Hematopoietic multipotent progenitor cell treated with erythropoietin and hydrocortisone succinate and interleukin-3 and kit ligand, for 4 days (in vitro differentiated cells): ENCODE measurements at regions not wholly inside any gene's neighbourhood (a gene's known extent, or its start where the extent isn't known, plus 50 kb on each side); places are given as distances from the start of the nearest gene placed in this dataset.
"Not testable (repeated sequence)": the region's sequence is repeated elsewhere in the genome, so short reads cannot be mapped to it uniquely, and the experiment has no call there.

ENCODE experiments used
- DNase-seq: peaks from one replicate; pipeline ENCODE4 v3.0.0-alpha.2; 2015

GRCh38 chr20:29687438-29687837, 1570.0 kb upstream of the DEFB115 start:
- no peak for DNase-seq

- DNase-seq = no peak
Observed at GRCh38 chr20:29689411-29690225, 1567.8 kb upstream of the DEFB115 start.

- no peak for DNase-seq
Observed at GRCh38 chr20:29690274-29690673, 1567.2 kb upstream of the DEFB115 start.

GRCh38 chr20:29740601-29740950, 1516.9 kb upstream of the DEFB115 start:
- no peak for DNase-seq

- no peak for DNase-seq
Observed at GRCh38 chr20:29740951-29741593, 1516.4 kb upstream of the DEFB115 start.

GRCh38 chr20:29741594-29741893, 1515.9 kb upstream of the DEFB115 start:
- DNase-seq = no peak

- DNase-seq = no peak
Observed at GRCh38 chr20:29741894-29742698, 1515.4 kb upstream of the DEFB115 start.

- no peak for DNase-seq
Observed at GRCh38 chr20:29742699-29743100, 1514.8 kb upstream of the DEFB115 start.

- no peak for DNase-seq
Observed at GRCh38 chr20:29743101-29743931, 1514.1 kb upstream of the DEFB115 start.

- no peak for DNase-seq
Observed at GRCh38 chr20:29744071-29744470, 1513.4 kb upstream of the DEFB115 start.

GRCh38 chr20:29745534-29746245, 1511.8 kb upstream of the DEFB115 start:
- not testable (repeated sequence) for DNase-seq

- DNase-seq = no peak
Observed at GRCh38 chr20:29750268-29750899, 1507.1 kb upstream of the DEFB115 start.

GRCh38 chr20:29752644-29753425, 1504.6 kb upstream of the DEFB115 start:
- not testable (repeated sequence) for DNase-seq

- DNase-seq = not testable (repeated sequence)
Observed at GRCh38 chr20:29753426-29753746, 1504.1 kb upstream of the DEFB115 start.

- DNase-seq = not testable (repeated sequence)
Observed at GRCh38 chr20:29753879-29754278, 1503.6 kb upstream of the DEFB115 start.

GRCh38 chr20:29755854-29756498, 1501.5 kb upstream of the DEFB115 start:
- DNase-seq = not testable (repeated sequence)

GRCh38 chr20:29756664-29757063, 1500.8 kb upstream of the DEFB115 start:
- no peak for DNase-seq

- not testable (repeated sequence) for DNase-seq
Observed at GRCh38 chr20:29761621-29762385, 1495.7 kb upstream of the DEFB115 start.

- no peak for DNase-seq
Observed at GRCh38 chr20:29762620-29763019, 1494.8 kb upstream of the DEFB115 start.
